GM12874 (cell line): ENCODE measurements at regions not wholly inside any gene's neighbourhood (a gene's known extent, or its start where the extent isn't known, plus 50 kb on each side); places are given as distances from the start of the nearest gene placed in this dataset.

Experiments
- TF ChIP-seq, protein P1 (sequence below): IDR thresholded peaks from 2 replicates; pipeline ENCODE4 v1.5.1; 2011; ENCODE audit warnings: low read depth, mild to moderate bottlenecking, control low read depth, low read length, moderate library complexity; ENCODE audit not compliant: insufficient read depth

DNA sequence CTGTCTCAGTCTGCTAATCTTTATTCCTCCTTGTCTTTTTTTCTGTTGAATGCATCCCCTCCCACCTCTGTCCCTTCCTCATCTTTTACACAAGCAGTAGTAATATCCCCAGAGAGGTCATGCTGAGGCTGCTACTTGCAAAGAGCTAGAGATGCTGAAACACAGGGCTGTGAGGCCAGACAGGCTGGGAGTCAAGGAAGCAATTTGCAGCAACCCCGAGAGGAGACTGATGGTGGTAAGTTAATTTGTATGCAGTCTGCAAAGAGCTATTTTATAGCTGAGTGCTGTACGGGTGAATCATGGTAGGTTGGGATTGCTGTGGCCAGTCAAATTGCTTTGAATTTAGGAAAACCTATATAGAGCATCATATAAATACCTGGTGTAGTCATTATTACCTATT, 90.2 kb upstream of the SLC24A2 start:
- TF ChIP-seq, protein P1, sequence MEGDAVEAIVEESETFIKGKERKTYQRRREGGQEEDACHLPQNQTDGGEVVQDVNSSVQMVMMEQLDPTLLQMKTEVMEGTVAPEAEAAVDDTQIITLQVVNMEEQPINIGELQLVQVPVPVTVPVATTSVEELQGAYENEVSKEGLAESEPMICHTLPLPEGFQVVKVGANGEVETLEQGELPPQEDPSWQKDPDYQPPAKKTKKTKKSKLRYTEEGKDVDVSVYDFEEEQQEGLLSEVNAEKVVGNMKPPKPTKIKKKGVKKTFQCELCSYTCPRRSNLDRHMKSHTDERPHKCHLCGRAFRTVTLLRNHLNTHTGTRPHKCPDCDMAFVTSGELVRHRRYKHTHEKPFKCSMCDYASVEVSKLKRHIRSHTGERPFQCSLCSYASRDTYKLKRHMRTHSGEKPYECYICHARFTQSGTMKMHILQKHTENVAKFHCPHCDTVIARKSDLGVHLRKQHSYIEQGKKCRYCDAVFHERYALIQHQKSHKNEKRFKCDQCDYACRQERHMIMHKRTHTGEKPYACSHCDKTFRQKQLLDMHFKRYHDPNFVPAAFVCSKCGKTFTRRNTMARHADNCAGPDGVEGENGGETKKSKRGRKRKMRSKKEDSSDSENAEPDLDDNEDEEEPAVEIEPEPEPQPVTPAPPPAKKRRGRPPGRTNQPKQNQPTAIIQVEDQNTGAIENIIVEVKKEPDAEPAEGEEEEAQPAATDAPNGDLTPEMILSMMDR, result no peak

DNA sequence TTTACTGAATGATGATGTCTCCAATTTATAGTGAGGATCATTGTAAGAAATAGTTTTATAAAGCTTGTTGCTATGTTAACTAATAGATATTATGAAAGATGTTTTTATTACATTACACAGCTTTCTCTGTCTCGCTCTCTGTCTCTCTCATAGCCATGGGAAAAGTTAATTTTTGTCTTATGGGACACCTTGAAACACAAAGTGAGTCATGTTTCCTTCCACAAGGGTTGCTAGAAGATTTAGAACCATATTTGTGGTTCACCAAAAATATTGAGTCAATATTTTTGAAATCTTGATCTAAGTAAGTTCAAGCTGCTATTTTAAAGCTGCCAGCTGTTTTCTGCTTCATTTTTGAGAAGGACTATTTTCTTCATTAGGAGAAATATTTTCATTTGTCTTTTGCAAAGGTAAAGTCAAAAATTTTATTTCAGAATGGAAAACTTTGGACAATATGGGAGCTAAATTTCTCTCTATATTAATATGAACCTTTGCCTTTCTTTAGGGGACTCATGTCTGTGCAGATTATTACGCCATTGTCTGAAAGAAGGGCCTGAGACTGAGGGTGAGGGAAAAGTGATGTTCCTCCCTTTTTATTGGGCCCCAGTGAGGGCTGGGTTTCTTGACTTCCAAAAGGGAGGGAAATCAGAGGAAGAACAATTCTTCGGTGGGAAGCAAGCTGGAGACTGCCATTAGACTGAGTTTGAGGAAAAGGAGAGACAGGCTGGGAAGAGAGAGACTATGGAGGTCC, 87.9 kb upstream of the SLC24A2 start:
- TF ChIP-seq, protein P1, result no peak

GRCh38 chr9:19875291-19875920, 86.6 kb upstream of the SLC24A2 start:
- TF ChIP-seq, protein P1, result no peak

- TF ChIP-seq, protein P1, result no peak
Measured at GRCh38 chr9:19870988-19871387, 82.2 kb upstream of the SLC24A2 start.

DNA sequence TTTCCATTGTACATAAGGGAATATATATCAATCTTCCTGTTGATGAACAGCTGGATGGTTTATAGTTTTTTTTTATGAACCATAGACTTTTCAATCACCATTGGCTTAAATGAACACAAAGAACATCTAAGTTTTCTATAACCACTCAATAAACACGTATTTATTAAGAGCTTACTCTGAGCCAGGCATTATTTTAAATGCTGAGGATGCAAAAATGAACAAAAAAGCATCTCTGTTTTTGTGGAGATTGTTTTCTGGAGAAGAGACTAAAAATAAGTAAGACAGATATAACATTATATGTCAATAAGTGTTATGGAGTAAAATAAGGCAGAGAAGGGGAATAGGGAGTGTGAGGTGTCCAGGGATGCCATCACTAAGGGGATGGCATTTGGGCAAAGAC, 52.1 kb upstream of the SLC24A2 start:
- TF ChIP-seq, protein P1, result no peak
